B cell (primary cell): ENCODE measurements at regions not wholly inside any gene's neighbourhood (a gene's known extent, or its start where the extent isn't known, plus 50 kb on each side); places are given as distances from the start of the nearest gene placed in this dataset.

Source experiments
- ATAC-seq: fragments of 200-7000 bp; cut with Tn5 transposase; one replicate; pipeline ENCODE4 v1.10.0; 2021; ENCODE audit warnings: low read depth, mild to moderate bottlenecking, moderate number of reproducible peaks, moderate library complexity
- CTCF ChIA-PET: fragments of 350-600 bp; sonication (Branson Sonifier 250); formaldehyde crosslinking; loops from one replicate; lab custom pipeline; 2021; ENCODE audit warnings: antibody characterized with exemption, inconsistent platforms; lab: Charles Lee
- POLR2A ChIA-PET: fragments of 350-600 bp; sonication (Branson Sonifier 250); formaldehyde crosslinking; loops from one replicate; lab custom pipeline; 2021; ENCODE audit warnings: antibody characterized with exemption; lab: Charles Lee
- DNase-seq: peaks from one replicate; pipeline ENCODE4 v3.0.0; 2013
- H2AFZ ChIP-seq: 2 replicates; pipeline ENCODE4 v1.6.1; 2012; ENCODE audit warnings: mild to moderate bottlenecking, low read depth, low read length; ENCODE audit not compliant: insufficient read depth, poor library complexity, severe bottlenecking
- H3K27ac ChIP-seq, 2 donors: 1 replicate in 1 of 2; 2 replicates in 1 of 2; pipeline ENCODE4 v1.5.1; 2012 to 2013; ENCODE audit warnings: low read length in 2 of 2, mild to moderate bottlenecking in 2 of 2, moderate library complexity in 1 of 2
- H3K27me3 ChIP-seq, 4 experiments: fragments of 200-600 bp in 1 of 4; sonication (generic) in 1 of 4; replicated peaks in 1 of 4; 1 replicate in 2 of 4; 2 replicates in 2 of 4; pipeline versions ENCODE4 v1.6.1 to v1.7.0; 2013 to 2016; ENCODE audit warnings: low read length in 3 of 4, mild to moderate bottlenecking in 2 of 4, mixed read lengths in 1 of 4, moderate library complexity in 1 of 4; ENCODE audit not compliant: insufficient read depth in 4 of 4, control insufficient read depth in 3 of 4; ENCODE audit errors: control extremely low read depth in 1 of 4
- H3K36me3 ChIP-seq, 2 experiments: replicated peaks in 1 of 2; 1 replicate in 1 of 2; 2 replicates in 1 of 2; pipeline versions ENCODE4 v1.6.1 to v1.7.1; 2013; ENCODE audit warnings: low read length in 1 of 2; ENCODE audit not compliant: insufficient read depth in 2 of 2, control insufficient read depth in 1 of 2; ENCODE audit errors: control extremely low read depth in 1 of 2, extremely low read depth in 1 of 2
- H3K4me1 ChIP-seq, 2 donors: fragments of 200-600 bp in 1 of 2; sonication (generic) in 1 of 2; 1 replicate in 1 of 2; 2 replicates in 1 of 2; pipeline versions ENCODE4 v1.5.1 to v1.6.1; 2013 to 2017; ENCODE audit warnings: low read length in 2 of 2; ENCODE audit not compliant: control insufficient read depth in 2 of 2, insufficient read depth in 2 of 2
- H3K4me2 ChIP-seq: replicated peaks from 2 replicates; pipeline ENCODE3; 2012; ENCODE audit warnings: mild to moderate bottlenecking, low read depth, low read length; ENCODE audit not compliant: poor library complexity, severe bottlenecking
- H3K4me3 ChIP-seq, 5 experiments: fragments of 200-600 bp in 1 of 5; sonication (generic) in 1 of 5; 1 replicate in 3 of 5; 2 replicates in 2 of 5; pipeline versions ENCODE4 v1.5.1 to v1.7.0; 2011 to 2016; ENCODE audit warnings: low read length in 4 of 5, mild to moderate bottlenecking in 4 of 5, low read depth in 2 of 5, control low read depth in 1 of 5, moderate library complexity in 1 of 5; ENCODE audit not compliant: insufficient read depth in 1 of 5; ENCODE audit errors: control extremely low read depth in 1 of 5, extremely low read depth in 1 of 5
- H3K79me2 ChIP-seq: fragments of 200-600 bp; sonication (generic); one replicate; pipeline ENCODE4 v1.6.0; 2016; ENCODE audit warnings: low read length; ENCODE audit not compliant: control insufficient read depth, insufficient read depth
- H3K9ac ChIP-seq: fragments of 200-600 bp; sonication (generic); 2 replicates; pipeline ENCODE4 v1.6.1; 2017; ENCODE audit warnings: mild to moderate bottlenecking, low read length, moderate library complexity
- H3K9me3 ChIP-seq, 3 donors: one replicate each; pipeline versions ENCODE4 v1.6.1 to v1.7.1; 2013; ENCODE audit warnings: low read length in 2 of 3; ENCODE audit not compliant: control insufficient read depth in 2 of 3, insufficient read depth in 1 of 3; ENCODE audit errors: control extremely low read depth in 1 of 3
- H4K20me1 ChIP-seq: 2 replicates; pipeline ENCODE4 v1.6.0; 2012; ENCODE audit warnings: mild to moderate bottlenecking, low read length; ENCODE audit not compliant: insufficient read depth, control insufficient read depth, poor library complexity, severe bottlenecking
- H3K27ac Mint-ChIP-seq: one replicate; pipeline ENCODE4 v1.8.0; 2021; ENCODE audit warnings: mixed read lengths
- H3K27me3 Mint-ChIP-seq: one replicate; pipeline ENCODE4 v1.8.0; 2021; ENCODE audit warnings: mixed read lengths
- H3K4me1 Mint-ChIP-seq: one replicate; pipeline ENCODE4 v1.8.0; 2021; ENCODE audit warnings: mixed read lengths
- H3K4me3 Mint-ChIP-seq: one replicate; pipeline ENCODE4 v1.8.0; 2021; ENCODE audit warnings: mixed read lengths
- H3K9me3 Mint-ChIP-seq: one replicate; pipeline ENCODE4 v1.8.0; 2022; ENCODE audit warnings: mixed read lengths; ENCODE audit not compliant: insufficient read depth
- EZH2 ChIP-seq: IDR thresholded peaks from 2 replicates; pipeline ENCODE4 v1.6.1; 2012; ENCODE audit warnings: borderline replicate concordance, low read depth, mild to moderate bottlenecking, moderate library complexity, low read length; ENCODE audit not compliant: insufficient read depth, poor library complexity, severe bottlenecking
- WGBS: methylation state at CpG from one replicate; pipeline ENCODE4 v1.1.5; 2013; ENCODE audit warnings: missing lambda C conversion rate; ENCODE audit not compliant: insufficient coverage; 5-methylcytosine and 5-hydroxymethylcytosine counted together
- intact Hi-C: fragments of 100-400 bp; cut with micrococcal nuclease; formaldehyde crosslinking; loops from one replicate; pipeline ENCODE4 v1.10.0; 2022
- TF ChIP-seq, protein P1 (sequence below): fragments of 200-600 bp; IDR thresholded peaks from one replicate; pipeline ENCODE4 v1.8.0; 2022; ENCODE audit warnings: antibody characterized with exemption, mild to moderate bottlenecking

DNA sequence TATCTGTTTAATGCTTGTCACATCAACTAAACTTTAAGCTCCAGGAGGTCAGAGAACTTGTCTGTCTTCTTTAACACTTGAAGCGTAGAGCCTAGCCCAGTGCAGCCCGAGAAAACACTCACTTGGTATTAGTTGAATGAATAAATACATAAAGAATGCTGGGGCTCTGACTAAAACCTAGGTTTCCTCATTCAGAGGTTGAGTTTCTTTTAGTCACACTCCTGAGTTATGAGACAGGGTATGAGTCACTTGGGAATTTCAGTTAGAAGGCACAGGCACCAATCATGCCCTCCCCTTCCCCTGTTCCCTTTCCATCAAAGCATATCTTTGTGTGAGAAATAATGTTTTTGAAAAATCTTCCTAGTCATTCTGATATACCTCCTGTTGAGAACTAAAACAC is 589.8 kb upstream of the DPPA4 start:
- ChIA-PET CTCF (no interaction called here), POLR2A (no interaction called here)
- H3K4me1 ChIP-seq = no peaks in the 10 kb centered on the region
- no CpG with 5 or more reads among the region's 2 CpGs for WGBS
- H3K9me3 ChIP-seq = peaks cover 0 to 3% (median 0%) of the 10 kb centered on the region in 3 donors
- no peak overlapping the region for H3K4me3 ChIP-seq
- H3K4me1 Mint-ChIP-seq = no peaks in the 10 kb centered on the region
- H3K9me3 Mint-ChIP-seq = peaks cover 3% of the 10 kb centered on the region
- ATAC-seq (no peak), DNase-seq (no peak)
- no peak for TF ChIP-seq EZH2
- TF ChIP-seq, protein P1, sequence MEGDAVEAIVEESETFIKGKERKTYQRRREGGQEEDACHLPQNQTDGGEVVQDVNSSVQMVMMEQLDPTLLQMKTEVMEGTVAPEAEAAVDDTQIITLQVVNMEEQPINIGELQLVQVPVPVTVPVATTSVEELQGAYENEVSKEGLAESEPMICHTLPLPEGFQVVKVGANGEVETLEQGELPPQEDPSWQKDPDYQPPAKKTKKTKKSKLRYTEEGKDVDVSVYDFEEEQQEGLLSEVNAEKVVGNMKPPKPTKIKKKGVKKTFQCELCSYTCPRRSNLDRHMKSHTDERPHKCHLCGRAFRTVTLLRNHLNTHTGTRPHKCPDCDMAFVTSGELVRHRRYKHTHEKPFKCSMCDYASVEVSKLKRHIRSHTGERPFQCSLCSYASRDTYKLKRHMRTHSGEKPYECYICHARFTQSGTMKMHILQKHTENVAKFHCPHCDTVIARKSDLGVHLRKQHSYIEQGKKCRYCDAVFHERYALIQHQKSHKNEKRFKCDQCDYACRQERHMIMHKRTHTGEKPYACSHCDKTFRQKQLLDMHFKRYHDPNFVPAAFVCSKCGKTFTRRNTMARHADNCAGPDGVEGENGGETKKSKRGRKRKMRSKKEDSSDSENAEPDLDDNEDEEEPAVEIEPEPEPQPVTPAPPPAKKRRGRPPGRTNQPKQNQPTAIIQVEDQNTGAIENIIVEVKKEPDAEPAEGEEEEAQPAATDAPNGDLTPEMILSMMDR = no peak
- H2AFZ ChIP-seq = no peak overlapping the region
- H3K27me3 Mint-ChIP-seq = no peaks in the 10 kb centered on the region
- no peaks in the 10 kb centered on the region for H3K27me3 ChIP-seq
- no peaks in the 10 kb centered on the region for H3K36me3 ChIP-seq
- no peak overlapping the region for H3K4me3 Mint-ChIP-seq
- no peak overlapping the region for H3K4me2 ChIP-seq
- H3K27ac Mint-ChIP-seq = no peak overlapping the region
- H3K79me2 ChIP-seq = no peaks in the 10 kb centered on the region
- H3K27ac ChIP-seq = no peak overlapping the region
- no peak overlapping the region for H3K9ac ChIP-seq
- intact Hi-C loops = no loop called here
- no peaks in the 10 kb centered on the region for H4K20me1 ChIP-seq

- no peak overlapping the region for H3K4me3 Mint-ChIP-seq
- intact Hi-C loops = no loop called here
Observed at GRCh38 chr3:109927726-109928125, 590.4 kb upstream of the DPPA4 start.

More at GRCh38 chr3:109927726-109928125, 590.4 kb upstream of the DPPA4 start:
- Histone ChIP-seq H3K9me3 (peaks cover 0 to 3% (median 0%) of the 10 kb centered on the region in 3 donors), H3K9ac (no peak overlapping the region), H4K20me1 (no peaks in the 10 kb centered on the region), H3K36me3 (no peaks in the 10 kb centered on the region), H3K27ac (no peak overlapping the region), H3K27me3 (no peaks in the 10 kb centered on the region), H3K4me3 (no peak overlapping the region), H3K4me1 (no peaks in the 10 kb centered on the region), H3K4me2 (no peak overlapping the region), H3K79me2 (no peaks in the 10 kb centered on the region), H2AFZ (no peak overlapping the region)
- no peaks in the 10 kb centered on the region for H3K9me3 Mint-ChIP-seq
- DNase-seq (no peak), ATAC-seq (no peak)
- TF ChIP-seq, protein P1 = no peak
- TF ChIP-seq EZH2 = no peak
- POLR2A ChIA-PET = no interaction called here
- CTCF ChIA-PET = no interaction called here
- H3K27me3 Mint-ChIP-seq = no peaks in the 10 kb centered on the region
- H3K4me1 Mint-ChIP-seq = no peaks in the 10 kb centered on the region
- no peak overlapping the region for H3K27ac Mint-ChIP-seq
